SK-N-SH (cell line): ENCODE measurements at regions not wholly inside any gene's neighbourhood (a gene's known extent, or its start where the extent isn't known, plus 50 kb on each side); places are given as distances from the start of the nearest gene placed in this dataset.

Experiments used
- CTCF ChIP-seq: fragments of 200-600 bp; sonication (generic); IDR thresholded peaks from 2 replicates; pipeline ENCODE4 v1.6.1; 2017; ENCODE audit warnings: antibody characterized with exemption, mild to moderate bottlenecking, moderate library complexity
- JUND ChIP-seq: IDR thresholded peaks from 2 replicates; pipeline ENCODE4 v1.4.0; 2012
- MAX ChIP-seq: IDR thresholded peaks from 2 replicates; pipeline ENCODE4 v1.4.0; 2012; ENCODE audit warnings: low read depth
- USF2 ChIP-seq: fragments of 150-350 bp; IDR thresholded peaks from 2 replicates; pipeline ENCODE4 v1.6.1; 2017; ENCODE audit warnings: antibody characterized with exemption, low read length, low read depth, borderline replicate concordance

GRCh38 chr2:187206071-187206470 lies 242.0 kb downstream of the CALCRL start:
- TF ChIP-seq JUND: no peak
- TF ChIP-seq CTCF: no peak
- TF ChIP-seq MAX: no peak
- no peak for TF ChIP-seq USF2
